DMS79 (cell line): ENCODE measurements at regions not wholly inside any gene's neighbourhood (a gene's known extent, or its start where the extent isn't known, plus 50 kb on each side); places are given as distances from the start of the nearest gene placed in this dataset.
"Not testable (repeated sequence)": the region's sequence is repeated elsewhere in the genome, so short reads cannot be mapped to it uniquely, and the experiment has no call there.

Experiments used
- DNase-seq: peaks from one replicate; lab custom pipeline; 2025; lab: John Stamatoyannopoulos, UW

DNA sequence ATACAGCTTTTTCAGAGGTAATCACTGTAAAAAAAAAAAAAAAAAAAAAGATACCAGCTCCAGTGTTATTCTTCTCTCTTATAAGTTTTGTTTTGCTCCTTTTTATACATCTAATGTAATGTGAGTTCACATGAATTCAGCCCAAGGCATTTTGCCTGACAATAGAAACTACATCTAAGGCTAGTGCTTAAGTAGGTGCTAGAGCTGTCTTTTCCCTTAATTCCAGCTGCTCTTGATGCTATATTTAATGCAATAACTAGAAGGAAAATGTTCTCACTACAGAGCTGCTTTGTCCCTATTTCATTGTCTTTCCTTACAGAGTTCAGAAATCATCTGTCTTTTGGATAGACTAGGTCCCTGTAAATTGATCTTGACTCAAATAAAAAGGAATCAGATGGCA, 150.1 kb downstream of the NAA11 start:
- DNase-seq: no peak

DNA sequence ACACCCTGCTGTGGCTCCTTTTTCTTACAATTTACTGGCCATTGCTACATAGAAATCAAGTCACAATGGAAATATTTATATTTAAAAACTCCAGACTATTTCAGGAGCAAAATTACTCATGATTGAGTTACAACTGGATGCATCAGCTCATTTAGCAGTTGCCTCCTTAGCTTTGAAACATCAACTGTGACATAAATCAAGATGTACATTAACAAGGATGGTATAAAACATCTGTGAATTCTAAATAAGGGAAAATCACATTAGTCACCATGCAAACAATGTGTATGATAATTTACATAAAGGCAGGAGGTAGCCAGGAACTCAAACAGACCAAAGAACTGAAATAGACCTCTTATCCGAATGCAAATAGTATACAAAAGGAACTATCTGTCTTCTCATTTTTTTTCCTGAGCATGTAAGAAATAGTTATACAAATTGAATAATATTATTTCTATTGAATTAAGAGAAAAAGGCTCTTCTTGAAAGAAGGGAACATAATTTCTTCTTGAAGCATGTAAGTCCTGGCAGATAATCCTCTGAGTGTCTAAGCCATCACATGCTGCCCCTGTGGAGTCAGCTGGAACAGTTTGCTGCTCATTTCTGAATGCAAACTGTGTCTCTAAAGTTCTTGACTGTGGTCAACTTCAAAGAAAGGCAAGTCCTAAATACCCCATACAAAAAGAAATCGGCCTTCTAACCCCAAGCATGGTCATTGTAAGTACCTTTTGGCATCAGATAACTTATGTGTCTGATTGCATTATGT, 151.2 kb downstream of the NAA11 start:
- DNase-seq: no peak

DNA sequence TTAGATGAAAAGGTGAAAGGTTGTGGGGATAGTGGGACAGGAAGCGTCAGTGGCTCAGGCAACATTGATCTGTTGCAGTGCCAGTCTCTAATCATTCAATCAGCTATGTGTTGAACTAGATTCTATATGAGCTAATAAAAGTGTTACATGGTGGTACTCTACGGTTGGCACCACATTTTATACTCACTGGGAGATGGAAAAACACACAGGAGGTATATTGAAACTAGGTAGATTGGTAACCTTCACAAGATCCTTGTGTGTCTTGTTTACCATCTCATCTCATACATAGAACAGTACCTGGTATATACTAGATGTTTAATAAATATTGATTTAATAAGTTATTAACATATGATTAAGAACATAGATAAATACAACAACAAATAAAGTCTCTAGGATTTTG, 152.7 kb downstream of the NAA11 start:
- no peak for DNase-seq

DNA sequence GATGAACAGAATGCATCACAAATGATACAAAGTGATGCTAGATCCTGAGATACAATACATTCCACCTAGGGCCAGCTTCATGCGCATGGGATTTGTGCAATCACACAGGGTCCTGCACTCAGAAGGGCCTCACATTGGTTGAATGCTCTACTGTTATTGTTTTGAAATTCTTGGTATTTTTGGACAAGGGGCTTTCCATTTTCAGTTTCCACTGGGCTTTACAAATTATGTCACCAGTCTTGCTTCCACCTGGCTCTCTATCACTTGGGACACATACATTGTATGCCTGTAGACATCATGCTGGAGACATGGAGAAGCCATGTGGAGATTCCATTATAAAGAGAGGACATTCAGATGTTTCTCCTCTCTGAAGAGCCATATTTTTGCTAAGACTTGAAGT, 155.8 kb downstream of the NAA11 start:
- no peak for DNase-seq

DNA sequence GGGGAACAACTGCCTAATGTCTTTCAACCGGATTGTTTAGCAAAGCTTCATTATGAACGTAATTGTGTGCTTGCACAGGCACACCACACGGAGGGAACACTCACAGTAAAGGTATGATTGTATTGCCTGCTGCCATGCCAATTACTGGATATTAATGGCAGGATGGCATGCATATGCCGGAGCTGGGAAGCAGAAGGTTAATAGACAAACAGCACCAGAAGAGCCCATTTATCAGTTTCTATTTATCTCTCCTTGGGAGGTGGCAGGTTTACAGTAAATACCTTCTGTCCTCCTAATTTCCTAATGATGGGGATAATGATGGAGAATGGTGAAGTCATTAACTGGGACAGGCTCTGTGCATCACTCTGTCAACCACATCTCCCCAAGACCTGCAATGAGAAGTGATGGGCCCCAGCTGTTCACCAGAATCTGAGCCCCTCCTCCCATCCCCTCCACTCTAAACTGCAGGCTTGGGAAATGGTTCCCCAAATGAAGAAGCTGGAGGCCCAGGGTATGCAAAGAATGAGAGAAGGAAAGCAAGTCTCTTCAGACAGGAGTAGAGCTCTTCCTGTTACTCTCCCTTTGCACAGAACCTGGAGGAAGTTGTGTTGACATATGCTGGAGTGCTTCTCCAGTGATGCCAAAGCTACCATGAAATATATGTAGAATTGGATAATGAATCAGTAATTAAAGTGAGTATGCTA, 160.8 kb downstream of the NAA11 start:
- DNase-seq: no peak

DNA sequence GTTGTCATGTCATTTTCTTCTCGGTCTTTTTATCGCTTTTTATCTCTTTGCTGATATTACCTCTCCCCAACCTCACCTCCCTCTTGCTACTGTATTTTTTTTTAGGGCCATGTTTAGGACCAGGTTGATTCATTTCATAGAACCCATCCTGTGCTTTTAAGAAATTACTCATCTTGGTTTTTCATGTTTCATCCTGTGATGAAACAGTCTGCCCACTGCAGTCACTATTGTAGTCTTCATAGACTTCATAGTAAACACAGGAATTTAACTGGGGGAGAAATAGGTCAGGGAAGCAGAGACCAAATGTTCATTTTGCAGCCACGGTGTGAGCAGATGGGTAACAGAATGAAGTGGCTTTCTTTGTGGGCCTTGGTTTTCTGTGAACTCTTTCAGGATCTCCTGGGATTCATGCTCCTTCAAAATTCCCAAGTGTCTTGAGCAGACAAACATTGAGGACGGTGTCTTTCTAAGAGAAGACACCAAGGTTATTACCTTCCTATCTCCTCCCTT, 161.8 kb downstream of the NAA11 start:
- no peak for DNase-seq

DNA sequence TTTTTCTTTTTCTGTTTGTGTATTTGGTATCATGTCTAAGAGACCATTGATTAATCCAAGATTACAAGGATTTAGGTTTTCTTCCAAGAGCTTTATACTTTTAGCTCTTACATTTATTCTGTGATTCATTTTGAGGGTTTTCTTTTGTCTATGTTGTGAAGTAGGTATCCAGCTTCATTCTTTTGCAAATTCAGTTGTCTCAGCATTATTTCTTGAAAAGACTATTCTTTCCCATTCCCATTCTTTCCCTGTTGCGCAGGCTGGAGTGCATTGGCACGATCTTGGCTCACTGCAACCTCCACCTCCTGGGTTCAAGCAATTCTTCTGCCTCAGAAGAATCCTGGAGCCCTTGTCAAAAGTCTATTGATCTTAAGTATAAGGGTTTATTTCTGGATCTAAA, 164.9 kb downstream of the NAA11 start:
- DNase-seq: no peak

DNA sequence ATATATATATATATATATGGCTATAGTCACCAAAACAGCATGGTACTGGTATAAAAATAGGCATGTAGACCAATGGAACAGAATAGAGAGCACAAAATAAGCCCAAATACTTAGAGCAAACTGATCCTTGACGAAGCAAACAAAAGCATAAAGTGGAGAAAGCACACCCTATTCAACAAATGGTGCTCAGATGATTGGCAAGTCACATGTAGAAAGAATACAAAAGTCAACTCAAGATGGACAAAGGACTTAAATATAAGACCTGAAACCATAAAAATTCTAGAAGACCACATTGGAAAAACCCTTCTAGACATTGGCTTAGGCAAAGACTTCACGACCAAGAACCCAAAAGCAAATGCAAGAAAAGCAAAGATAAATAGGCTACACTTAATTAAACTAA, 167.2 kb downstream of the NAA11 start:
- not testable (repeated sequence) for DNase-seq

DNA sequence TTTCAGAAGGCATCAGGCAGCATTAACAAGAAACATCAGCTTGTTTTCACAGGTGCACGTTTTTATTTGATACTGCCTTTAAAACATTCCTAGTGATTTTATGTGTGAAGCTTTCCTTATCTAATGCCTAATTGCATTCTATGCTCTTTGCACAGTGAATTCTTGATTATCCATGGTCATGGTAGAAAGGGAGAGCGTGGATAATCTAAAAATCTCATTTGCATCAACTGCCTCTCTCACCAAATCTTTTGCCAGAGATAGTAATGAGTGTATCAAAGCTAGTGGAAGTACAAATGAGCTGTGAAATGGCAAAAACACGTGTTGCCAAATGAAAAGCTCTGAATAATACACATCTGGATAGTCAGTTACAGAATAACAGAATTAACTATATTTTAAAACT, 170.5 kb downstream of the NAA11 start:
- DNase-seq: no peak

DNA sequence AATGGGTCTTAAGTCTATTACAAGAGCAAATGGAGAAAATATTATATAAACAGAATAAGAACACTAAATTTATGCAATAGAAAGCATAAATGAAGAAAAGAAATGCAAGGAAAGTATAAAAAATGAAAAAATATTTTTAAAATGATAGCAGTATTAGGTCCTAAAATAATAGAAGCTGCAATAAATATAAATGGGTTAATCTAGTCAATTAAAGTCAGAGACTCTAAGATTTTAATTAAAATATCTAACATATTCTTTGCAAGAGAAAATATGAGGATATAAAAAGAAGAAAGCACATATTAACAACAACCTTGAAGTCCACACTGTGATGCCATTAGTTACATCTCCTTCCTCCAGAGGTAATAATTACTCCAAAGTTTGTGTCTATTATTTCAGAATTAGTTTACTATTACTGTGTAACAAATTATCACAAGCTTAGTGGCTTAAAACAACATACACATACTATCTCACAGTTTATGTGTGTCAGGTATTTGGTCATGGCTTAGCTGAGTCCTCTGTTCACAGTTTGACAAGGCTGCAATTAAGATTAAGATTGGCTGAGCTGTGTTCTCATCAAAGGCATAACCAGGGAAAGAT, 174.9 kb downstream of the NAA11 start:
- DNase-seq: no peak

DNA sequence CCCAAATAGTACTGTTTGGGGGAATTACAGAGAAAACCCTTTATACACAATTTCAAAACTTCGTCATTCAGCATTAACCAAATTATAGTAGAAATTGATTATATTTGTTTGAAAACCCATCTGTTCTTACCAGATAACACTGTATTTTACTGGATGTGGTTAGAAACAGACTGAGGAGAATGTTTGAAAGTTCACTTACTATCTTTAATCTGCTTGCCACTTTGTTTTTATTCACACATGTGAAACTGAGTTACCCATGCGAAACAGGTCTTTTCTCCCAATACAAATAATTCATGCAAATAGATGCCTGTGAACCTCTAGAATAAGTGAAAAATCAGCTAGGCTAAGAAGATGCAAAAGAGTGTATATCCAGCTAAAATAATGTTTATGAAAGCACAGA, 177.5 kb downstream of the NAA11 start:
- no peak for DNase-seq

DNA sequence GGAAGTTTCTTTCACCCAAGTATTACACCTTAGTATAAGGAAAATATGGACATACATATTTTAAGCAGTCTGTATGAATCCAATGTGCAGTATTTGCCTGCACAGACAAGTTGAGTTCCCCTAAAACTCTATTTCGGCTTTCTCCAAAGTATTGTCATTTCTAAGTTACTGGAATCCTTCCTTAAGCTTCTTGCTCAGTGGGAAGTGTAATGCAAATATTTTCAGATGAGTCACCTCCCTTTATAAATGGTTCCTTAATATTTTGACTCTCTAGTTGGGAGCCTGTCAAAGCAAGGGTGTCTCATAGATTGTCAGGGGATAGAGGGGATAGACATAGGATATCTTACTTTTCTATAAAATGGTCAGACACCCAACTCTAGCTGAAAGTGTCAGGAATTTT, 178.6 kb downstream of the NAA11 start:
- no peak for DNase-seq

DNA sequence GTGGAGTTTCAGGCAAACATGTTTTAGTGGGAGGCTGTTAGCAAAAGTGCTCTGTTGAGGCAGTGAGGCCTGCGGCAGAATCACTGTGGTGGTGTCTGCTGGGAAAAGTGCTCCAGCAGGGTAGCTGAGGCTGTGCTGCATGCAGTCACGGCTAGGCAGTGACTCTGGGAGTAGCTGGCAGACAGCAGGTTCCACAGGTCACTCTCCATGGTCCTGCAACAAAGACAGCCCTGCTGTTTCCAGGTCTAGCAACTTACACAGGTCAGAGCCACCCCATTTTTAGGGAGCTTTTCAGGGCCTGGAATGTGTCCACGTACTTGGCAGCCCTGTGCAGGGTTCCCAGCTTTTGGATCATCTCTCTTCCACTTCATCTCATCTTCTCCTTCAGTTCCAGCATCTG, 184.3 kb downstream of the NAA11 start:
- DNase-seq: no peak

DNA sequence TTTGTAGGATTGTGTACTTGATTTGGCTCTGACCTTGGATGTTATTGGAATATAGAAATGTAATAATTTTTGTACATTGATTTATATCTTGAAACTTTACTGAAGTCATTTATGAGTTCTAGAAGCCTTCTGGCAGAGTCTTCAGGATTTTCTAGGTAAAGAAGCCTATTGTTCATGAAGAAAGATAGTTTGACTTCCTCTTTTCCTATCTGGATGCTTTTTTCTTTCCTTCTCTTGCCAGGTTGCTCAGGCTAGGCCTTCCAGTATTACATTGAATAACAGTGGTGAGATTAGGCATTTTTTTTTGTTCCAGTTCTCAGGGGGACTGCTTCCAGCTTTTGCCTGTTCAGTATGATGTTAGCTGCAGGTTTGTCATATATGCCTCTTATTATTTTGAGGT, 191.1 kb downstream of the NAA11 start:
- DNase-seq: no peak

DNA sequence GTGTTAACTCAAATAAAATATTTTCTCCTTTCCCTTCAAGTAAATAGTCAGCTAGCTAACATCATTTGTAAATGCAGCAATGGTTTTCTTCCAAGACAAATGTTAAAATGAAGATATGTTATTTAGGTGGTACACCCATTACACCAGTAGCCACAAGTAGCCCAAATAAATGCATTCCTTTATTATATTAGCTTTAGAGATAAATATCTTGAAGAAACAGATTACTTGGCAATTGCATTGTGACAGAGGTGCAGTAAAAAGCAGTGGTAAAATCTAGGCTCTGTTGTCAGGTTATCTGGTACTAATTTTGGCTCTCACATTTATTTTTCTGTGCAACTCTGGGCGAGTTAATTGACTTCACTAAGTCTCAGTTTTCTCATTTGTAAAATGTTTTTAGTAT, 193.0 kb downstream of the NAA11 start:
- DNase-seq: no peak

DNA sequence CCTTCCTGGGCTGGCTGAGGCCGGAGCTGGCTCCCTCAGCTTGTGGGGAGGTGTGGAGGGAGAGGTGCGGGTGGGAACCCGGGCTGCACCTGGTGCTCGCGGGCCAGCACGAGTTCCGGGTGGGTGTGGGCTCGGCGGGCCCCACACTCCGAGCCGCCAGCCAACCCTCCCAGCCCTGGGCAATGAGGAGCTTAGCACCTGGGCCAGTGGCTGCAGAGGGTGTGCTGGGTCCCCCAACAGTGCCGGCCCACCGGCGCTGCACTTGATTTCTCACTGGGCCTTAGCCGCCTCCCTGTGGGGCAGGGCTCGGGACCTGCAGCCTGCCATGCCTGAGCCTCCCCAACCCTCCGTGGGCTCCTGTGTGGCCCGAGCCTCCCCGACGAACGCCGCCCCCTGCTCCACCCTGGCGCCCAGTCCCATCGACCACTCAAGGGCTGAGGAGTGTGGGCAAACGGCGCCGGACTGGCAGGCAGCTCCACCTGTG, 182.7 kb upstream of the PAQR3 start:
- no peak for DNase-seq

DNA sequence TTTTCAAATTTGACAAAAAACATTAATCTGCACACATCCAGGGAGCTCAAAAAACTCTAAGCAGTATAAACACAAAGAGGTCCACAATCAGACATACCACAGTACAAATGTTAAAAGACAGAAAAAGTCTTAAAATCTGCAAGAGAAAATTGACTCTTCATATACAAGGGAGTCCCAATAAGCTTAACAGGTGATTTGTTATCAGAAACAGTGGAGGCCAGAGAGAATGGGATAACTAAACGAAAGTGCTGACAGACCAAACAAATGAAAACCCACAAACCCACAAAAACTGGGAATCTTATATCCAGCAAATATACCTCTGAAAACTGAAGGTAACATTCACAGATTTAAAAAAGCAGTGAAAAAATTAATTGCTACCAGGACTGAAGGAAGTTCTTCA, 182.0 kb upstream of the PAQR3 start:
- no peak for DNase-seq

DNA sequence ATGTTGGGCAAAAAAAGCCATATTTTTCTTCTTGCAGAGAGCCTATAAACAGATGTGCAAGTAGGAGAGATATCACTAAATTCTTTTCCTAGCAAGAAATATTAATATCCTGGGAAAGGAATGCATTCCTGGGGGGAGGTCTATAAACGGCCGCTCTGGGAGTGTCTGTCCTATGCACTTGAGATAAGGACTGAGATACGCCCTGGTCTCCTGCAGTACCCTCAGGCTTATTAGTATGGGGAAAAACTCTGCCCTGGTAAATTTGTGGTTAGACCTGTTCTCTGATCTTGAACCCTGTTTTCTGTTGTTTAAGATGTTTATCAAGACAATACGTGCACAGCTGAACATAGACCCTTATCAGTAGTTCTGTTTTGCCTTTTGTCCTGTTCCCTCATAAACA, 177.8 kb upstream of the PAQR3 start:
- not testable (repeated sequence) for DNase-seq

DNA sequence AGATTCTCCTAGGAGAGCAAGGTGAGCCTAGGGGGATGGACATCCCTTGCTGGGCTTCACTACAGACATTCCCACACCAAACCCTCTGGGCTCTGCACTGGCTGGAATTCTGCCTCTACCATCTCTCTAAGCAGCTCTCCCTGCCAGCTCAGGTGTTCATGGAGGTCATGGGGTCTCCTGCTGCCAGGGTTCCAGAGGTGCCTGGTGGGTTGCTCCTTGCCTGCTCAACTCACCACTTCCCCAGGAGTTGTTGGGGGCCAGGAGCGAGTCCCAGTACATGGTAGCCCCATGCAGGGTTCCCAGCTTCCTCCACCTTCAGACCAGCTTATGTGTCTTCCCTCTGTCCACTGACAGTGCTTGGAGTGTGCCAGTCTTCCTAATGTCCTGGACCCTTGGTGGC, 167.8 kb upstream of the PAQR3 start:
- DNase-seq: no peak

DNA sequence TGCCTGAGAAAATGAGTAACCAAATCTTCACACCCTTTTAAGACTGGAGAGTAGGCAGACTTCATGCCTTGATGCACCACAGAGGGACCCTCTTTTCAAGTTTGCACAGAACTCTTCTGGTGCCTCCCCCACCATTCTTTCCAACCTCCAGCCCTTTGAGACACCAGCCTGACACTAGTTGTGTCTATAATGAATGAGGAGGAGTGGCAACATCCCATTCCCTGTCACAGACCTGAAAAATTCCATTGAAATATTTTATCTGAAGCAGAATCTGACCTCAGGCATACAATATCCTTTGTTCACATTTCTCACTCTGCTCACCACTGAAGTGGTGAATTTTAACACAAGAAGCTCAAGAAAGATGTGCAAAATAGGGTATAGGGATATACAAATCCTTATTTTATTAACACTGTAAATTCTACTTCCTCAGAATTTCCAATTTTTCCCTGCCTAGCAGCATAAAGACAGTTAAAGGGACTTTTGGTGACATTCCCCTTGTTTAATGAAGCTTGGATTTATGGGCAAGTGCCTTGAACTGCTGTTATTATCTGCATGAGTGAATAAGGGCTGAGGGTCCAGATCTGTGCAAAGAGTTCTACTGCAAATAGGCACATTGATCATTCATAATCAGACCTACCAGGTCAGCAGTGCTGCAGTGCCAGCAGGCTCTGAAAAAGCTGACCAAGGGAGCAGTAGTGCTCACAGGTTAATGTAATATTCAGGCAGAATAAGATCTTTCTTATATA, 149.9 kb upstream of the PAQR3 start:
- DNase-seq: no peak

DNA sequence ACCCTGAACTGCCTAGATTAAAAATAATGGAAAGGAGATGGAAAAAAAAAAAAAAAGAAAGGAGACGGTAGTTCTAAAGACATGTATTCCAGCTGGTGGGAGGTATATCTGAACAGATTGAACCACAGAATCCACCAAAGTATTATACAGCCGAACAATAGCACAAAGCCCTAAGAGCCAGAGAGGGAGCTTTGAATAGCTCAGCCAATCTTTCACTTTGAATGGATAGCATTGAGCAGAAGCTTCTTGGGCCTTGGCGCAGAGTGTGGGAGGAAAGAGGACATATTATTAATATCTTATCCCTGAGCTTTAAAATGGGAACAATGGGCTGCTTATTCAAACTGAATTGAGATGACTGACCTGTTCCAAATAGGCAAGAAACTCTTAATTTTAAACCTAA, 147.8 kb upstream of the PAQR3 start:
- no peak for DNase-seq

DNA sequence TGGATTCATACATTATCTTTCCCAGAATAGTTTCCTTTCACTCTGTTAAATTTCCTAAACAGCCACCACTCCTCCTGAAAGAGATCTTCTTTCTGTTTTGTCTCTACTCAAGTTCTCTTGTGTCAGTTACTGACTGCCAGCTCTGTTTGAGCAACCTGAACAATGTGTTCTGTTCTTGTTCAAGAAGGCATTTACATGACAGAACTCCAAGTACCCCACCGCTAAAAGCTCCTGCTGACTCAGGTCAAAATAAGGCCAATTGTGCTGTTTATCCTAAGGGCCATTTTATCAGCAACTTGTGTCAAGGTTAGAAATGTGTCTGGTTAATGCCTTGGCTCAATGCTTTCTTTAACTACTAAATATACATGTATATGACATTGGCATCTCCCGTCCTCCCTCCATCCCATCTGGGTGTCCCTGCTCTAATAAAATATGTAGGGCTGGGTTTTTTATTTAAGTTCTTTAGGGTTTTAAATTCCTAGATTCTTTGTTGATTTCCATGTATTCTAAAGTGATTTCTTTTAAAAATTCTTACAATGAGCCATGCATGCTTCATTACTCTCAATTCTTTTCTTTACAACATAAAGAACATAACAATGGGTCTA, 144.3 kb upstream of the PAQR3 start:
- no peak for DNase-seq
